ENCODE measurements at regions not wholly inside any gene's neighbourhood (a gene's known extent, or its start where the extent isn't known, plus 50 kb on each side); places are given as distances from the start of the nearest gene placed in this dataset.

DNA sequence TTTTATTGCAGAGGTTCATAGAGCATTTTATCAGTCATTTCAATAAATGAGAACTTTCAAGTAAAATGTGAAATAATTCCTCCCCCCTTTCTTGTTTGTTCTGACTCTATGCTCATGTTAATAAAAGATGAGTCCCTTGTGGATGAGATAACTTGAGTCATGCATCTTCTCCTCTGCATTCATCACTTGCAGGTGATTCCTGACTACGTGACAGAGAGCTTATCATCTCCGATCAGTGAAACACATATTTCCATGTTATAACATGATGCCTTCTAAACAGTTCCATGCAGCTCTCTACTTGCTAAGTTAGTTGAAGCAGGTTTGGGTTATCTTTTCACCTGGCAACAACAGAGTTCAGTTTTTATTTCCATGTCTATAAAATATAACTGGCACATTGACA, 160.1 kb upstream of the ANKRD50 start:
- TF ChIP-seq CSDC2 (CRISPR knock-in tag; IDR thresholded peaks at IDR 0.05) (no peak), BACH2 (CRISPR knock-in tag; IDR thresholded peaks at IDR 0.05; ENCODE audit: borderline replicate concordance) (no peak), RARB (CRISPR knock-in tag; IDR thresholded peaks at IDR 0.05) (no peak)
- ATAC-seq = no peak

DNA sequence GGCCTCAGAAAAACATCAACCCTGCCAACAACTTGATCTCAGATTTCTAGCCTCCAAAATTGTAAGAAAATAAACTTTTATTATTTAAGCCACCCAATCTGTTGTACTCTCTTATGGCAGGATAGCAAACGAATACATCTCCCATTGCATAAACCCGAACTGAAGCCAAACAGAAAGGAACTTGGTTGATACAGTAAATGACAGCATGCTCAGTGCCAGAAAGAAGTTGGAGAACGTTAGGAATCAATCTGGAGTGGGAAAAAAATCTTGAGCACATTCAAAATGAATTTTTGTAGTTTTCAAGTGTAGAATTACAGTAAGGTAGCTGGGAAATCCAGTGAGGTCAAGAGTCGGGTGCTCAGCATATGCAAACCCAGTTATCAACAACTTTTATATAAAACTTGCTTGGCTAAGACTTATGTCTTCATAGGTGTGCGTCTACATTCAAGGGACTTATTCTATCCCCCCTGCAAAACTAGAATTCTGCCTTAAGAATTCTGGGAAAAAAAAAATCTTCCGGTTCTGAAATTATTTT, 157.5 kb upstream of the ANKRD50 start:
- ATAC-seq = no peak
- no peak for TF ChIP-seq ZFP30 (CRISPR knock-in tag; IDR thresholded peaks at IDR 0.05)
- no peak for TF ChIP-seq TCF4 (CRISPR knock-in tag; IDR thresholded peaks at IDR 0.05; ENCODE audit: borderline replicate concordance)
- TF ChIP-seq ZNF8 (CRISPR knock-in tag; IDR thresholded peaks at IDR 0.05) = no peak
- no peak for TF ChIP-seq OSR1 (CRISPR knock-in tag; IDR thresholded peaks at IDR 0.05)
- TF ChIP-seq, protein P1, sequence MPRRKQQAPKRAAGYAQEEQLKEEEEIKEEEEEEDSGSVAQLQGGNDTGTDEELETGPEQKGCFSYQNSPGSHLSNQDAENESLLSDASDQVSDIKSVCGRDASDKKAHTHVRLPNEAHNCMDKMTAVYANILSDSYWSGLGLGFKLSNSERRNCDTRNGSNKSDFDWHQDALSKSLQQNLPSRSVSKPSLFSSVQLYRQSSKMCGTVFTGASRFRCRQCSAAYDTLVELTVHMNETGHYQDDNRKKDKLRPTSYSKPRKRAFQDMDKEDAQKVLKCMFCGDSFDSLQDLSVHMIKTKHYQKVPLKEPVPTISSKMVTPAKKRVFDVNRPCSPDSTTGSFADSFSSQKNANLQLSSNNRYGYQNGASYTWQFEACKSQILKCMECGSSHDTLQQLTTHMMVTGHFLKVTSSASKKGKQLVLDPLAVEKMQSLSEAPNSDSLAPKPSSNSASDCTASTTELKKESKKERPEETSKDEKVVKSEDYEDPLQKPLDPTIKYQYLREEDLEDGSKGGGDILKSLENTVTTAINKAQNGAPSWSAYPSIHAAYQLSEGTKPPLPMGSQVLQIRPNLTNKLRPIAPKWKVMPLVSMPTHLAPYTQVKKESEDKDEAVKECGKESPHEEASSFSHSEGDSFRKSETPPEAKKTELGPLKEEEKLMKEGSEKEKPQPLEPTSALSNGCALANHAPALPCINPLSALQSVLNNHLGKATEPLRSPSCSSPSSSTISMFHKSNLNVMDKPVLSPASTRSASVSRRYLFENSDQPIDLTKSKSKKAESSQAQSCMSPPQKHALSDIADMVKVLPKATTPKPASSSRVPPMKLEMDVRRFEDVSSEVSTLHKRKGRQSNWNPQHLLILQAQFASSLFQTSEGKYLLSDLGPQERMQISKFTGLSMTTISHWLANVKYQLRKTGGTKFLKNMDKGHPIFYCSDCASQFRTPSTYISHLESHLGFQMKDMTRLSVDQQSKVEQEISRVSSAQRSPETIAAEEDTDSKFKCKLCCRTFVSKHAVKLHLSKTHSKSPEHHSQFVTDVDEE (CRISPR knock-in tag; IDR thresholded peaks at IDR 0.05) = no peak
- TF ChIP-seq, protein P2, sequence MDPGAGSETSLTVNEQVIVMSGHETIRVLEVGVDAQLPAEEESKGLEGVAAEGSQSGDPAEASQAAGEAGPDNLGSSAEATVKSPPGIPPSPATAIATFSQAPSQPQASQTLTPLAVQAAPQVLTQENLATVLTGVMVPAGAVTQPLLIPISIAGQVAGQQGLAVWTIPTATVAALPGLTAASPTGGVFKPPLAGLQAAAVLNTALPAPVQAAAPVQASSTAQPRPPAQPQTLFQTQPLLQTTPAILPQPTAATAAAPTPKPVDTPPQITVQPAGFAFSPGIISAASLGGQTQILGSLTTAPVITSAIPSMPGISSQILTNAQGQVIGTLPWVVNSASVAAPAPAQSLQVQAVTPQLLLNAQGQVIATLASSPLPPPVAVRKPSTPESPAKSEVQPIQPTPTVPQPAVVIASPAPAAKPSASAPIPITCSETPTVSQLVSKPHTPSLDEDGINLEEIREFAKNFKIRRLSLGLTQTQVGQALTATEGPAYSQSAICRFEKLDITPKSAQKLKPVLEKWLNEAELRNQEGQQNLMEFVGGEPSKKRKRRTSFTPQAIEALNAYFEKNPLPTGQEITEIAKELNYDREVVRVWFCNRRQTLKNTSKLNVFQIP (CRISPR knock-in tag; IDR thresholded peaks at IDR 0.05; ENCODE audit: borderline replicate concordance, low read depth) = no peak
- TF ChIP-seq ZNF70 (CRISPR knock-in tag; IDR thresholded peaks at IDR 0.05) = no peak
- TF ChIP-seq ZC3H10 (CRISPR knock-in tag; IDR thresholded peaks at IDR 0.05) = no peak
- no peak for TF ChIP-seq ARNTL (CRISPR knock-in tag; IDR thresholded peaks at IDR 0.05; ENCODE audit: borderline replicate concordance, low read depth)
- no peak for TF ChIP-seq ZFP3 (CRISPR knock-in tag; IDR thresholded peaks at IDR 0.05)
- TF ChIP-seq BACH2 (CRISPR knock-in tag; IDR thresholded peaks at IDR 0.05; ENCODE audit: borderline replicate concordance) = no peak

DNA sequence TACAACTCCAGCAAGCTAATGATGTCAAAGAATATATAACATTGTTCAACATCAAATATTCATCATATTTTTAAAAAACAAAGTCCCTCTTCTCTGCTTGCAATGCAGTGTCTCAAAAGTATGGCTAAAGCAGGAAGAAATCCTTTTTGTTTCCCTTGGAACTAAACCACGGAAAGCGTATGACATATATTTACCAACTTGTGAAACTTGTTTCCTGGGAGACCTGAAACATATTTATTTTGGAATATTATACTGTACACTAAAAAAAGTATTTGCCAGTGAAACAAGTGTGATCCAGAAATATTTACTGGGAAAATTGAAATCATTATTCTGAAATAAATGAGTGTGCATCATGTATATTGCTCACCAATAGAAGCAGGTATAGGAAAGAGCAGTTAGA, 156.0 kb upstream of the ANKRD50 start:
- TF ChIP-seq ISL1 (CRISPR knock-in tag; IDR thresholded peaks at IDR 0.05) (no peak), SNAI2 (CRISPR knock-in tag; IDR thresholded peaks at IDR 0.05) (no peak), PPARA (CRISPR knock-in tag; IDR thresholded peaks at IDR 0.05; ENCODE audit: borderline replicate concordance) (no peak), ZNF565 (CRISPR knock-in tag; conservative IDR thresholded peaks at IDR 0.05; ENCODE audit: low read depth) (no peak), CSDC2 (CRISPR knock-in tag; IDR thresholded peaks at IDR 0.05) (no peak), OSR1 (CRISPR knock-in tag; IDR thresholded peaks at IDR 0.05) (no peak), BACH2 (CRISPR knock-in tag; IDR thresholded peaks at IDR 0.05; ENCODE audit: borderline replicate concordance) (no peak), ZFP30 (CRISPR knock-in tag; IDR thresholded peaks at IDR 0.05) (no peak)
- TF ChIP-seq, protein P2 (CRISPR knock-in tag; IDR thresholded peaks at IDR 0.05; ENCODE audit: borderline replicate concordance, low read depth) = no peak
- TF ChIP-seq, protein P1 (CRISPR knock-in tag; IDR thresholded peaks at IDR 0.05) = no peak
- no peak for ATAC-seq

DNA sequence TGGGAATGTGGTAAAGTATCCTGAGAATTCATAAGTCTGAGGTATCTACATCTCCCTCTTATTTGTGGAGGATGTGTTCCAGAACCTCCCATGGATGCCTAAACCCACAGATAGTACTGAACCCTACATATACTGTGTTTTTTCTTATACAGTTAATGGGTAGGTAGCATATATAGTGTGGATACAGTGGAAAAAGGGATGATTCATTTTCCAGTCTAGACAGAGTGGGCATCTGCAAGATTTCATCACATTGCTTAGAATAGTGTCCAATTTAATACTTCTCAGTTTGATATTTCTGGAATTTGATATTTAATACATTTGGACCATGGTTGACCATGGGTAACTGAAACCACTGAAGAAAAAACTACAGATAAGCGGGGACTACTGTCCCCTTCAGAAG, 155.0 kb upstream of the ANKRD50 start:
- TF ChIP-seq, protein P2 (CRISPR knock-in tag; IDR thresholded peaks at IDR 0.05; ENCODE audit: borderline replicate concordance, low read depth) = no peak
- TF ChIP-seq ESRRG (CRISPR knock-in tag; IDR thresholded peaks at IDR 0.05) = no peak
- TF ChIP-seq, protein P3, sequence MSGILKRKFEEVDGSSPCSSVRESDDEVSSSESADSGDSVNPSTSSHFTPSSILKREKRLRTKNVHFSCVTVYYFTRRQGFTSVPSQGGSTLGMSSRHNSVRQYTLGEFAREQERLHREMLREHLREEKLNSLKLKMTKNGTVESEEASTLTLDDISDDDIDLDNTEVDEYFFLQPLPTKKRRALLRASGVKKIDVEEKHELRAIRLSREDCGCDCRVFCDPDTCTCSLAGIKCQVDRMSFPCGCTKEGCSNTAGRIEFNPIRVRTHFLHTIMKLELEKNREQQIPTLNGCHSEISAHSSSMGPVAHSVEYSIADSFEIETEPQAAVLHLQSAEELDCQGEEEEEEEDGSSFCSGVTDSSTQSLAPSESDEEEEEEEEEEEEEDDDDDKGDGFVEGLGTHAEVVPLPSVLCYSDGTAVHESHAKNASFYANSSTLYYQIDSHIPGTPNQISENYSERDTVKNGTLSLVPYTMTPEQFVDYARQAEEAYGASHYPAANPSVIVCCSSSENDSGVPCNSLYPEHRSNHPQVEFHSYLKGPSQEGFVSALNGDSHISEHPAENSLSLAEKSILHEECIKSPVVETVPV (CRISPR knock-in tag; IDR thresholded peaks at IDR 0.05) = no peak
- no peak for TF ChIP-seq RARB (CRISPR knock-in tag; IDR thresholded peaks at IDR 0.05)
- TF ChIP-seq ZC3H10 (CRISPR knock-in tag; IDR thresholded peaks at IDR 0.05) = no peak
- TF ChIP-seq ISL1 (CRISPR knock-in tag; IDR thresholded peaks at IDR 0.05) = no peak
- TF ChIP-seq ZNF8 (CRISPR knock-in tag; IDR thresholded peaks at IDR 0.05) = no peak
- TF ChIP-seq ARNTL (CRISPR knock-in tag; IDR thresholded peaks at IDR 0.05; ENCODE audit: borderline replicate concordance, low read depth) = no peak
- TF ChIP-seq ZFP30 (CRISPR knock-in tag; IDR thresholded peaks at IDR 0.05) = no peak
- TF ChIP-seq ZFP3 (CRISPR knock-in tag; IDR thresholded peaks at IDR 0.05) = no peak
- TF ChIP-seq SNAI2 (CRISPR knock-in tag; IDR thresholded peaks at IDR 0.05) = no peak
- no peak for TF ChIP-seq GLIS3 (CRISPR knock-in tag; IDR thresholded peaks at IDR 0.05)
- peak; percentile 49; the same call in 2 of the 3 replicates for ATAC-seq
